ENCODE measurements at regions not wholly inside any gene's neighbourhood (a gene's known extent, or its start where the extent isn't known, plus 50 kb on each side); places are given as distances from the start of the nearest gene placed in this dataset.

DNA sequence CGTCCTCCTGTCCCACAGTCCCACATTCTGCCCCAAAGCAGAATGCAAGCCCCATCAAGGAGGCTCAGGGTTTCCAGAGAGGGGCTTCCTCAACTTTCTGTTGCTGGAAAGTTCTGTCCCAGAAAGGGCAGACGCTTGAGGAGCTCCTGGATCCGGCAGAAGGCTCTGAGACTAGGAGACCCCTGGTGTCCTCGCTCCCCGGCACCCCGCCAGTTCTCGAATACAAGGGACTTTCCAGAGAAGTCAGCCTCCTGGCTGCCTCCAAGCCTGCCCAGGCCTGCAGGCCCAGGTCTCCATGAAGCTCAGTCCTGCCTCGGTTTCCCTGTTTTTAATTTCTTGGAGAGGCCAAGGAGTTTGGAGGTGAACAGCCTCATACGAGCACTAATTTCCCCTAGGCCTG, 150.4 kb downstream of the CEBPB start:
- Histone ChIP-seq H3K27ac (ENCODE audit: low read length) (no peak overlapping the region), H3K27me3 (ENCODE audit: low read depth, low read length) (peaks cover 37% of the 10 kb centered on the region), H3K4me2 (ENCODE audit: low read length) (no peak overlapping the region), H3K9me3 (ENCODE audit: insufficient read depth, low read length) (no peaks in the 10 kb centered on the region), H3K36me3 (replicated peaks; ENCODE audit: low read depth, low read length) (no peaks in the 10 kb centered on the region), H3K9ac (ENCODE audit: low read length) (no peak overlapping the region), H4K20me1 (ENCODE audit: insufficient read depth, low read length) (no peaks in the 10 kb centered on the region), H3K4me3 (ENCODE audit: low read length) (no peak overlapping the region), H3K4me1 (ENCODE audit: low read length) (peaks cover 26% of the 10 kb centered on the region), H2AFZ (ENCODE audit: low read depth, low read length) (no peak overlapping the region), H3K79me2 (ENCODE audit: low read length) (no peaks in the 10 kb centered on the region)
- no peak for TF ChIP-seq CTCF (IDR thresholded peaks at IDR 0.05; ENCODE audit: low read depth, low read length)
- TF ChIP-seq EZH2phosphoT487 (IDR thresholded peaks at IDR 0.05; ENCODE audit: low read depth): no peak

GRCh38 chr20:50341880-50342637, 151.4 kb downstream of the CEBPB start:
- H3K4me1 ChIP-seq (ENCODE audit: low read length): peaks cover 26% of the 10 kb centered on the region
- H4K20me1 ChIP-seq (ENCODE audit: insufficient read depth, low read length): no peaks in the 10 kb centered on the region
- no peak for TF ChIP-seq CTCF (IDR thresholded peaks at IDR 0.05; ENCODE audit: low read depth, low read length)
- TF ChIP-seq EZH2phosphoT487 (IDR thresholded peaks at IDR 0.05; ENCODE audit: low read depth): no peak
- no peaks in the 10 kb centered on the region for H3K79me2 ChIP-seq (ENCODE audit: low read length)
- no peak overlapping the region for H2AFZ ChIP-seq (ENCODE audit: low read depth, low read length)
- H3K9me3 ChIP-seq (ENCODE audit: insufficient read depth, low read length): no peaks in the 10 kb centered on the region
- peaks cover 39% of the 10 kb centered on the region for H3K27me3 ChIP-seq (ENCODE audit: low read depth, low read length)
- H3K9ac ChIP-seq (ENCODE audit: low read length): no peak overlapping the region
- no peak overlapping the region for H3K27ac ChIP-seq (ENCODE audit: low read length)
- H3K4me2 ChIP-seq (ENCODE audit: low read length): no peak overlapping the region
- H3K36me3 ChIP-seq (replicated peaks; ENCODE audit: low read depth, low read length): no peaks in the 10 kb centered on the region
- no peak overlapping the region for H3K4me3 ChIP-seq (ENCODE audit: low read length)

DNA sequence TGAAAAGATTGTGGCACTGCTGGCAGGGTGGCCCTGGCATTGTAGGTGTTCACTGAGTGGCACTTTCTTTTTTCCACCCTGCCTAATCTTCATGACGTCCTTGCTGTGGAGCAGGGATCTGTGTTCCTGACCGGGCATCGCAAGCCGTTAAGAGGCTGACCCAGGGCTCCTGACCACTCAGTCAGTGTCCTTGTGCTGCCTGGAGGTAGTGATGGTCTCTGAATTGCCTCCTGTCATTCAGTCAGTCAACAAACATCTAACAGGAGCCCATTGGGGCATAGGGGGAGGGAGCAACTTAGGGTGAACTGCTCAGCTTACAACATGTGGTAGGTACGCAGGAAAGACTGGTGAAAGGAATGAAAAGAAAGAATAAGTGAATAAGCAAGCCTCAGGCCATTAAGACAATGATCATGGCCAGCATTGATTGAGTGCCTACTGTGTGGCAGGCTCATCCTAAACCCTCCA, 152.0 kb downstream of the CEBPB start:
- Histone ChIP-seq H4K20me1 (ENCODE audit: insufficient read depth, low read length) (no peaks in the 10 kb centered on the region), H2AFZ (ENCODE audit: low read depth, low read length) (no peak overlapping the region), H3K9ac (ENCODE audit: low read length) (no peak overlapping the region), H3K36me3 (replicated peaks; ENCODE audit: low read depth, low read length) (no peaks in the 10 kb centered on the region), H3K4me2 (ENCODE audit: low read length) (no peak overlapping the region), H3K9me3 (ENCODE audit: insufficient read depth, low read length) (no peaks in the 10 kb centered on the region), H3K27me3 (ENCODE audit: low read depth, low read length) (peaks cover 43% of the 10 kb centered on the region), H3K4me1 (ENCODE audit: low read length) (peaks cover 26% of the 10 kb centered on the region), H3K27ac (ENCODE audit: low read length) (no peak overlapping the region), H3K79me2 (ENCODE audit: low read length) (no peaks in the 10 kb centered on the region), H3K4me3 (ENCODE audit: low read length) (no peak overlapping the region)
- TF ChIP-seq EZH2phosphoT487 (IDR thresholded peaks at IDR 0.05; ENCODE audit: low read depth) (no peak), CTCF (IDR thresholded peaks at IDR 0.05; ENCODE audit: low read depth, low read length) (no peak)

- Histone ChIP-seq H3K27me3 (ENCODE audit: low read depth, low read length) (peaks cover 43% of the 10 kb centered on the region), H4K20me1 (ENCODE audit: insufficient read depth, low read length) (no peaks in the 10 kb centered on the region), H3K4me3 (ENCODE audit: low read length) (no peak overlapping the region), H3K4me2 (ENCODE audit: low read length) (no peak overlapping the region), H3K79me2 (ENCODE audit: low read length) (no peaks in the 10 kb centered on the region), H3K9me3 (ENCODE audit: insufficient read depth, low read length) (no peaks in the 10 kb centered on the region), H3K36me3 (replicated peaks; ENCODE audit: low read depth, low read length) (no peaks in the 10 kb centered on the region), H2AFZ (ENCODE audit: low read depth, low read length) (no peak overlapping the region), H3K4me1 (ENCODE audit: low read length) (peaks cover 26% of the 10 kb centered on the region), H3K9ac (ENCODE audit: low read length) (no peak overlapping the region), H3K27ac (ENCODE audit: low read length) (no peak overlapping the region)
- TF ChIP-seq CTCF (IDR thresholded peaks at IDR 0.05; ENCODE audit: low read depth, low read length) (no peak), EZH2phosphoT487 (IDR thresholded peaks at IDR 0.05; ENCODE audit: low read depth) (no peak)
Measured at GRCh38 chr20:50343125-50343489, 152.5 kb downstream of the CEBPB start.
